ENCODE measurements at regions not wholly inside any gene's neighbourhood (a gene's known extent, or its start where the extent isn't known, plus 50 kb on each side); places are given as distances from the start of the nearest gene placed in this dataset.

DNA sequence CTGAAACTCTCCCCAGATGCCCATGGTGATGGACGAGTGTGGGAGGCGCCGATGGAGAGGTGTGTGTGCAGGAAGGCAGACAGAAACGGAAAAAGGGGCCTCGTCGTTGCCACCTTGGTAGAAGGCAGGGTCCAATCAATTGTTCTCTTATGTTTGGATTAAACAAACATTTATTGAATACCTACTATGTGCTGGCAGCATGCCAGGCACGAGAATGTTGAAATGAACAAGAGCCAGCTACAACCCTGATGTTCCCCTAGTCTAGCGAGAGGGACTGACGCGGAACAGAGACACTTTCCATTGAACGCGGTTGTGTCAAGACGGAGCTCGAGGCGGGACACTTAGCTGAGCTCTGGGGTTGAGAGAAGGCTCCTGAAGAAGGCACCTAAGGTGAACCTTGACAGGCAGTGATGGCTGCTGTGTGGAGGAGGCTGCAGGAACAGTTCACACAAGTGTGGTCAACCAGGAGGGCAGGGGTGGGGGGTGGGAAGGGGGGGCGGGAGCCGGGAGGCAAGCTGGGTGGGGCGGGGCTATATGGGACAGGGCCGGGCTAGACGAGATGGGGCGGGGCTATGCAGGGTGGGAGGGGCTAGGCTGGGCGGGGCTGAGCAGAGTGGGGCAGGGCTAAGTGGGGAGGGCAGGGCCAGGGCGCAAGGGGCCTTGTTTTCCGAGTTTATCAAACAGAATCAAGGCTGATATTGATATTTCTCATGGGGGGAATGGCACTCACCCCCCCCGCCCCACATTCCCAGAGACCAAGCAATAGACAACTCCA is 181.0 kb downstream of the GATA3 start:
- TF ChIP-seq EZH2 (IDR thresholded peaks at IDR 0.05; ENCODE audit: borderline replicate concordance, low read length): no peak
- TF ChIP-seq, protein P1, sequence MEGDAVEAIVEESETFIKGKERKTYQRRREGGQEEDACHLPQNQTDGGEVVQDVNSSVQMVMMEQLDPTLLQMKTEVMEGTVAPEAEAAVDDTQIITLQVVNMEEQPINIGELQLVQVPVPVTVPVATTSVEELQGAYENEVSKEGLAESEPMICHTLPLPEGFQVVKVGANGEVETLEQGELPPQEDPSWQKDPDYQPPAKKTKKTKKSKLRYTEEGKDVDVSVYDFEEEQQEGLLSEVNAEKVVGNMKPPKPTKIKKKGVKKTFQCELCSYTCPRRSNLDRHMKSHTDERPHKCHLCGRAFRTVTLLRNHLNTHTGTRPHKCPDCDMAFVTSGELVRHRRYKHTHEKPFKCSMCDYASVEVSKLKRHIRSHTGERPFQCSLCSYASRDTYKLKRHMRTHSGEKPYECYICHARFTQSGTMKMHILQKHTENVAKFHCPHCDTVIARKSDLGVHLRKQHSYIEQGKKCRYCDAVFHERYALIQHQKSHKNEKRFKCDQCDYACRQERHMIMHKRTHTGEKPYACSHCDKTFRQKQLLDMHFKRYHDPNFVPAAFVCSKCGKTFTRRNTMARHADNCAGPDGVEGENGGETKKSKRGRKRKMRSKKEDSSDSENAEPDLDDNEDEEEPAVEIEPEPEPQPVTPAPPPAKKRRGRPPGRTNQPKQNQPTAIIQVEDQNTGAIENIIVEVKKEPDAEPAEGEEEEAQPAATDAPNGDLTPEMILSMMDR (conservative IDR thresholded peaks at IDR 0.05 in 1 of 2, IDR thresholded peaks at IDR 0.05 in 1 of 2; ENCODE audit: extremely low read depth in 1 of 2, insufficient read depth in 1 of 2, low read depth in 1 of 2, low read length in 2 of 2): no peak

All from mammary epithelial cell (primary cell).